HL-60/S4 treated with phorbol 12-myristate 13-acetate at 8.2 ng/mL for 4 days and 3 days (cell line): ENCODE measurements at regions not wholly inside any gene's neighbourhood (a gene's known extent, or its start where the extent isn't known, plus 50 kb on each side); places are given as distances from the start of the nearest gene placed in this dataset.

Source experiments
- in situ Hi-C: fragments of 300-500 bp; cut with MboI; formaldehyde crosslinking; loops from 2 replicates; pipeline ENCODE4 v1.15.0; 2022; ENCODE audit warnings: low sequenced_read_pairs

DNA sequence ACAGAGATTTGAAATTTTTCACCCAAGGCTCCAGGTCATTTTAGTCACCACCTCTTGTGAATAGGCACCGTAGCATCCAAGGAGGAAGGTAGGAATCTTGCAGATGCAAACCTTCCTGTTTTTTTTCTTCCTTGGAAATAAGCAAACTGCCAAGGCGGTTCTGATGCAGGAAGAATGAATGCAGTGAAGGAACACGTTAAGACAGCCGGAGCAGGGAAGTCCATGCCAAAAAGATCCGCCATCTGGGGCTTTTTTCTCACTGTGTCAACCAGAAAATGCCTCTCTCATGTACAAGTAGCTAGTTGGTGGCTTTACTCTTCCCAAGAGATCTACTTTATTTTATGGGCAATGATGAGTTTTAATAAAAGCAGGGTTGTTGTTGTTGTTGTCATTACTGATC is 142.4 kb downstream of the ZIC5 start:
- in situ Hi-C loops: no loop called here

DNA sequence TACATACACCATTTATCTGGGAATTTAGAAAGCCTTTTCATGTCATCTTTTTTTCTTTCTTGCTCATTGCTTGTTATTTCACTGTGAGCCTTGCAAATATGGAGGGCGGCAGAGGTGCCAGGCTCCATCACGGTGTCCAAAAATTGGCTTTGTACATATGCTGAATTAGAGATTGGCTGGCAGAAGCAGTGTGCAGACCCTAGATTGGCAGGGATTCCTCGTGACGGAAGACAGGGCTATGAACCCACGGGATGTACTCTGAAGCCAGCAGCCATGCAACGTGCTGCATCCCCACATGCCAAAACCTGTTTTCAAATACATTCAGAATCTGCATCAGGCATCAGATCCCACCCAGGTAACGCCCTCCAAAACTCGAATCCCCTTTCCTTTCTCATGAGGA is 142.8 kb downstream of the ZIC5 start:
- in situ Hi-C loops: no loop called here

DNA sequence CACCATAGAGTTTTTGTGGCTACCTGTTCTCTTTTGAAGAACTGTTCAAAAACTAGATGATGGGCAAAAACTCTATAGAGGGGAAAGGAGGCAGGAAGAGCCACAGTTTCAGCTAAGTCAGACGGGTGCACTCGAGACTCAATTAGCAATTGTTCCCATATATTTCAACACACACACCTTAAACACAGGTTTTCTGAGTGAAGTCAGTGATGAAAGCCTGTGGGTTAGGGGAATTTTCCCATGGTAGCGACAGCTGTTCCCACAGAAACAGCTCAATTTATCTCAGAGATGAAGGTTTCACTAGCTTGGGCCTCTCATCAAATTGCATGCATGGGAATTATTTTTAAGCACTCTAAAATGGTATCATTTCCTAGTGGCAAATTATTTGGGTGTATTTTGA is 143.4 kb downstream of the ZIC5 start:
- in situ Hi-C loops: no loop called here

DNA sequence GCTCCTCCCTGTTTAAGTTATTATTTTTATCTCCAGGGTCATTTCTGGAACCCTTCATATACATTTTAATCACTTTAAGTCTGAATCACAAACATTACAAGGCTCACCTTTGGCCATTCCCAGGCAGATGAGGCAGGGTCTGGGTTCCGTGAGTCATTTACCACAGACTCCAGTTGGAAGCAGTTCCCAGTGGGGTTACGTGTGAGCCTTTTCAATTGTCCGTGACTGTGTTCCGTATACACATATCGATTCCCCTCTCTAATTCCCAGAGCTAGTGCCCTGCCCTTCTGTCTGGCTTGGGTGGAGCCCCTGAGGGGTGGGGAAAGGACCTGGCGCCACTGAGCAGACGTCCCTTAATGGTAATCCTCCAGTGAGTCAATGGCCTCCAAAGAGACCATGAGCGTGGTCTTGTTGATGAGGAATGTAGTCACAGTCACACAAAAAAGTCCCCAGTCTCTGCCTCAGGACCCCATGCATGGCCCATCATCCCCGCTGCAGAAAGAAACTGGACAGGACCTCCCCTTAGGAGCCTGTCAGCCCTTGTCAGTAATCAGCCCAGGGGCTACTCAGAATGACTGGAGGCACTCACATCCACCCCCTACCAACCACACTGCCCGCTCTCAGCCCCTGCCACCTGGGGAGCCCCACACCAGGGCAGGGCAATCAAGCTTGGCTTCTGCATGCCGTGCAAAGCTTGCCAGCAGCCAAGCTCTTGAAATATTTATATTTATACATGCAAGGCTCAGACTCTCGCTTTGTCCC is 144.4 kb downstream of the ZIC5 start:
- in situ Hi-C loops: no loop called here

DNA sequence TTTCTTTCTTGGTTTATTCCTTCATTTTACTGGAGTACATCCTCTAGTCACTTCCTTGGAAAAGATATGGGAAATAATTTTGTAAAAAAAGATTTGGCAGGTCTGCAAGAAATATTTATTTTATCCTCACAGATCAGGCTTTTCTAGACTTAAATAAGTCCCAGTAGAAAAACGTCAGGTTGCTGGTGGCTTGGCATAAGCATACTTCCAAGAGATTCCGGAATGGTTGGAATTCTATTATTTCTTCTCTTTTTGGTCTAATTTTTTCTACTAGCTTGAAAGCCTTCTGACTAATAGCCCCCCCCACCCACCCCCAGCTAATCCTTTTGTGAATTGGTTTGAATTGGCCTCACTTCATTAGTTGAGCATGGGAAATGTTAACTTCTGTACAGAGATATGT is 147.6 kb downstream of the ZIC5 start:
- in situ Hi-C loops: no loop called here

DNA sequence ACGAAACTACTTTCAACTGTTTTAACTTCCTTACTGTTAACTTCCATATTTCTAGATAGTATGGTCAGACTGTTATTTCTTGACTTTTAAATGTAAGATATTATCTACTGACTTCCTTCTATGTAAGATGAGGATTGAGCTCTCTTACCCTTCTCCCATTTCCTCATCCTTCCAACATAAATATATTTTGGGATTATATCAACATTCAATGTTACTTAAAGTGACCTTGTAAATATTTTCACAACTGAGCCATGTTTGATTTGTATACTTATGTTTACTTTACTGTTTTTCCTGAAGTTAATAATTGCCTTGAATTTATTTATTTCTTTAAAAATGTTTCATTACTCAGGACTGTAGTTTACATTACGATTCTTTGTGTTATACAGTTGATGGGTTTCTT is 148.7 kb downstream of the ZIC5 start:
- in situ Hi-C loops: no loop called here

DNA sequence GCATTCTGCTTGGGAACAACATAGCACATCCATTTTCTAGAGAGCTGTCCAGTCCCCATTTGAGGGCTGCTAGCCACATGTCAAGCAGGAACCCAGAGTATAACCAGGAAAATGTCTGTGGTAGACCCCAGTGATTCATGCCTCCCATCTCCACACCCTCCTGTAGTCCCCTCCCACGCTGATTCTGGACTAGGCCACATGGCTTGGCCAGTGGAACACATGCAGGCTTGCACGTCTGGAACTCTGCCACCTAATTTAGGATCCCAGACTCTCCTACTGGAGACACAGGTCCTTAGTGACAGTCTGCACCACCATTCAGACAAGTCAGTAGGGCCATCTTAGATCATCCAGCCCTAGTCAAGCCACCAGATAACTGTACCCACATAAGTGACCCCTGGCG is 149.8 kb downstream of the ZIC5 start:
- in situ Hi-C loops: no loop called here

DNA sequence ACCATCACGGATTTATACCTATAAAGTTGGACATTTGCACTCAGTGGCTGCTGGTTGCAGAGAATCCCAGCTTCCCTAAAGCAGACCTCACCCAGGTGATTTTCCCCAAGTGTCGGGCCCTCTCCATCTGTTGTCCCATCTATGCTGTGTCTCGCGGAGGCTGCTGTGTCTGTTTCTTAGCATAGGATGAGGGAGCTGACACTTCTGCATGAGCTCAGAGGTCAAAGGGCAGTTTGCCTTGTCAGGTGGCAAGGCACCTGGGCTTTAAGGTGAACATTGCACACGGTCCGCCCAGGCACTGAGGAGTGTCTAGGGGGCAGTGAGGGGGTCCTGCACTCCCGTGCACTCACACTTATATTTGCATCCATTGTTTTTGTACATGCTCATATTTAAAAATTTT is 151.6 kb downstream of the ZIC5 start:
- in situ Hi-C loops: no loop called here

DNA sequence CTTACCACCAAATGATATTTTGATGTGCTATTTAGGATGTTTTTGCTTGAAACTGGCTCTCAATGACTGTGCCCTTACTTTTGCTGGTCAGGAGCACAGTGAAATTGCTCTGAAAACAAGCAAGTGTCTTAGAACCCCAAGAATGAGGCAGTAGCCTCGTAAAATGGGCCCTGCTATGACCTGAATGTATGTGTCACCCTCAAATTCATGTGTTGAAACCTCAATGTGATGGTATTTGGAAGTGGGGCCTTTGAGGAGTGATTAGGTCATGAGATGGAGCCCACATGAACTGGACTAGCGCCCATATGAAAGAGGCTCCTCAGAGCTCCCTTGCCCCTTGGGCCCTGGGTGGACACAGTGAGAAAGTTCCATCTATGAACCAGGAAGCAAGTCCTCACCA is 155.2 kb downstream of the ZIC5 start:
- in situ Hi-C loops: no loop called here

DNA sequence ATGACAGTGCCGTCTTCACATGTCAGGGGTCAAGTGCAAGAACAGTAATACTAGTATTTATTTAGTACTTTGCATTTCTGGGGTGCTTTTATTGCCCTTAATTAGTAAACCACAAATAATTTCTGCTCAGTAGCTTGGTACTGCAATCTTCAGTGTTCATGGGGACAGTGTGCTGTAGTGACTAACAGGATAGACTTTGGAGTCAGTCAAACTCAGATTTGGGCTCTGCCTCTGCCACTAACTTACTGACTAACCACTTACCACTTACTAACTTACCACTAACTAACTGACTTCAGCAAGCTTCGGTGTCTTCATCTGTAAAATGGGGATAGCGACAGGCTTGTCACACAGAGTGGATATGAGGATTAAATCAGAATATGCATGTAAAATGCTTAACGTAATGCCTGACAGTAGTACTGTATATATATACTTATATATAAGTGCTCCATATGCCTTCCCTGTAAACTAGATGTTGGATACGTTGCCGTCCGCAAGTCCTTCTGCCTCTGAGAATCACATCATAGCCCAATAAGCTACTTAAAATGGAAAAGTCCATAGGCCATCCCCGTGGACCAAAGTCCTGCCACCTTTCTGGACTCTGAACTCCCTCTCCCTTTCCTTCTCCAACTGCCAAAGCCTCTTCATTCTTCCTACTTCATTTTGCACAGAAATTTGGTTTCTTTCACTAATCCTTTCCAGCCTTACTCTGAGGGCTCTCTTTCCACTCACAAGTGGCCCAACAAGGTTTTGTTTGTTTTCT is 158.1 kb downstream of the ZIC5 start:
- in situ Hi-C loops: no loop called here

DNA sequence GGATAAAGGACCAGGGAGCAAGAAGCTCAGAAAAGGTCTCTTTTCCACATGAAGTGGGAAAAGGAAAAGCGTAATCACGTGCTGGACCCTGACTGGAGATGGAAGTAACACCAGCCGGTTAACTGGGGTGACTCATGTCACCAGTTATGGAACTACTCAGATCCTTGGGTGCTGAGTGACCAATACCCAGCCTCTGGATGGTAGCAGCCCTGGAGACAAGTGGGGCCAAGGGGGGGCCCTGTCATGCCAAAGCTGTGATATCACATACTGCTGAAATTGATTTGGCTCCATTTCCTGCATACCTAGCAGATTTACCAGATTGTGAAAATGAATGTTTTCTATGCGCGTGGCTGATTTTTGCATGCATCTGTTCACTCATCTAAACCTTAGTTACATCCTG is 158.9 kb downstream of the ZIC5 start:
- in situ Hi-C loops: no loop called here

DNA sequence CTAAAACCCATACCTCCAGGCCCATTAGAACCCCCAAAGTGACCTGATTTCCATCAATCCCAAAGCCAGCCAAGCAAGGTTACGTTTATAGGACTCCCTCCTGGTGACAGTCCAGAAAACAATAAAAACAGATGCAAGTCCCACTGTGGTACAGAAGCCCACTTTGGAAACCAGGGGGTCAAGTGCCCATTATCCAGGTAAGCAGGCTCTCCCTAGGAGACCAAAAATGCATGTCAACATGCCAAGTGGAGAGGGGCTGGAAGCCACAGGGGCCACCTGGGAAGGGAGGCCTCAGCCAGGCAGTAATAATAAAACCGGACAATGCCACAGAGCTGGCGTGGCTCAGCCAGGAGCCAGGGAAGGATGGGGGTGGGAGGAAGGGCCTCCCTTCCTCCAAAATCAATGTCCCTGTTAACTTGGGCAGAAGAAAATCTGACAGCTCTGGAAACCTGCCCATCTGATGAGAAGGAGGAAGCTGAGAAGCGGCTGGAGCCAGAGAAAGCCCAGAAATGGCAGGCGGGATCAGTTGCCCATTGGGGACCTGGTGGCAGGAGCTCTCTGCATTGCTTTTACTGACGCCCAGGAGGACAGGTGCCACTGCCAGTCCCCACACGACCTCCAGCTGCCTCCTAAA is 160.4 kb downstream of the ZIC5 start:
- in situ Hi-C loops: no loop called here

DNA sequence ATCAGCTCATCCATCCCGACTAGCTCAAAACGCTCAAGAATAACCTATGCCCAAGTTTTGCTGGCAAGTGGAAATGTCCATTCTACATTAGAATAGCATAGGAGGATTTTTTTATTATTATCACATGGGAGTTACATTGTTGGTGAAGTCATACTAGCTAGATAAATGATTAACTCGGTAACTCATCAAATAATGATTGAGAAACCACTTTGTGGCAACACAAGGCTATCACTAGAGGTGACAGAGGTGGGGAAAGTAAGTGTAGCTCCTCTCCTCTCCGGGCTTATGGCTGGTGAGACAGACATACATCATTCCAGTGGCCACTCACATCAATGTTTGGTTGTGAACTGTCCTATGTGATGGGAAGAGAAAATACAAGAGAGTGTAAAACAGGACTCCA is 161.6 kb downstream of the ZIC5 start:
- in situ Hi-C loops: no loop called here

DNA sequence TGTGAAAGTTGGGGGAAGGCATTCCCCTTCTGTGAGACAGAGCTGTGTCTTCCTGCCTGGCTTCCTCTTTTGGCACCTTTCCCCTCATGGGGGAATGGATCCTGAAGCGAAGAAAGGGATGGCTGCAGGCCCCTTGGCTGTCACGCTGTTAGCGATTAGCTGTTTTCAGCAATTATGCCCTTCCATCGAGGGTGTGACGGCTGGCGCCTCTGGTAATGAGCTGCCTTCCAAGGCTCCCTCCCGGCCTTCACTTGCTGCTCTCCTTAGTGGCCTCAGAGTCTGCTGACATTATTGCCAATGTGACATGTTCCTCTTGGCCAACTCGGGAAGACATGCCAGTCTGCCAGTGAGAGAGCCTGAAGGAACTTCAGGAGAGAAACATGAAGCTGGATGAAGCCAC is 162.1 kb downstream of the ZIC5 start:
- in situ Hi-C loops: no loop called here

DNA sequence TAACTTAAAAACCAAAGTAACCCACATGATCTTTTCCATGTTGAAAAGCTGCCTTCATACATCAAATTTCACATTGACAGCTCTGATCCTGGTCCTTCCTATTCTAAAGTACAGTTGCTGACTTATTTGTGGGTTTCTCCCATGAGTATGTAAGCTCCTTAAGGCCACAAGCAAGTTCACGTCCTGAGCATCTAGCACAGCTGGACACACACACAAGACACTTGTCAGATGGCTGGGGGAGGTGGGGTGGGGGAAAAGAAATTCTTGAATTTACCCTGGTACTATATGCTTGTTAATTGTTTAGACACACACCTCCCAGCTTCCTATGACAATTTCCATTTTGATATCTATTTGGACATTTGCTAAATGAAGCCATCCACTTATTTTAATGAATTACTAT is 162.8 kb downstream of the ZIC5 start:
- in situ Hi-C loops: no loop called here

DNA sequence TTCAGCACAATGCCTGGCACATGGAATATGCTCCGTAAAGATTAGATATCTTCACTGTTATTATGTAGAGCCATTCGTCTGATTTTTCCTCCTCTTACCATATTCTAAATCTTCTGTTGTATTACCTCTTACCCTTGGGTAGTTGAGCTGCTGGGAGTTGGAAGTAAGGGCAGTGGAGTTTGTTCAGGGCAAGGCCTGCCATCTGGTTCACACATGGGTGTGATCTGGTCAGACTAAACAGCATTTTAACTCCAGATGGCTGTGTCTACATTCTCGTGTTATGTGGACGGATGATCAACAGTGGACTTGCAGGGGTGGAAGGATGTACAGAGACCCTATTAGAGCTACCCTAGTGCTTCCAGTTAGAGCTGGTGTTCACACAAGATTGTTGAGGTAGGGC is 164.9 kb downstream of the ZIC5 start:
- in situ Hi-C loops: no loop called here

DNA sequence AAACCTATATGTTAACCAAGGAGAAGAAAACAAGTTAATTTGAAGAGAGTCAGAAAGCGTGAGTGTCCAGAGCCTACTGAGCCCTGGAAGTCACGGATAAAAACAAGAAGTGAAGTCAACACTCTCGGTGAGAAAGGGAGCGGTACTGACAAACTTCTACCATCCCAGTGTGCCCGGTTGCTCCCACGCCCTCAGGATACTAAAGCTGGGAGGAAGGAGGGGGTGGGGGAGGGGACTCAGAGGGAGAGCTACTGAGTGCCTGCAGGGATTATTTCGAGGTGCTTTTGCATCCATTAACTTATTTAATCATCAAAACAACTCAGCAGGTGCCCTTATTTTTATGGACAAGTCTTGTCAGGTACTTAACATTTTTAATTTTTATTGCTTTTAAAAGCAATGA is 166.2 kb downstream of the ZIC5 start:
- in situ Hi-C loops: no loop called here

DNA sequence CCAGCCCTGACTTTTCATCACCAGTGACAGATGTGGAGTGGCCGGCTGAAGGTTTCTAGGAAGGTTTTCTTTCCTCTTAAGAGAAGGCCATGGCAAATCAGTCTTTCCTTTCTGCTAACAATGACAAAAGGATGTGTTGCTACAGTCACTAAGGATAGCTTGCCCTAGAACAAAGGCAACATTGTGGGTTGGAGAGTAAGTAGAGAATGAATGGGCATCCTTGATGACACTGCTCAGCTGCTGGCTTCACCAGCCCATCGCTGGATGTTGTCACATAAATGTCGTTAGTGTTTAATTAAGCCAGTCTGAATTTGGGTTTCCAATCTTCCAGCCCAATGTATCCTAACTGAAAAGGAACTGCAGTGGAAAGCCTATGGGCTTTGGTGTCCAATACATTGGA is 168.4 kb downstream of the ZIC5 start:
- in situ Hi-C loops: no loop called here

DNA sequence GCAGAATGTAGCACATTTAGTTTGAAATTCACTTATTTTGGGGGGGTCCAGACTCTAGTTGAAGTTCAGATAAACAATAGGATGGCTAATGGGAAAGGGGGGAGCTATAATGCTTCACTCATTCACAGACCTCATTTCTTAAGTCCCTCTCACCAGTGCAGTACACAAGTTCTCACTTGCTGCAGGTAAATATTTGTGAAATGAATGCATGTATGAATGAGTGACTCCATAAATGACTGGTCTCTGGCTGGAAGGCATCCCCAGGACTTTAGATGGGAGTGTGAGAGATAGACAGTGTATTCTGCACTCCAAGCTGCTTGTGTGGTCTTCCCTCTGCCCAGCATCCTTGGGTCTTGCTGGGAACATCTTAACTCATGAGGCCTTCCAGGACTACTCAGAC is 169.2 kb downstream of the ZIC5 start:
- in situ Hi-C loops: no loop called here

DNA sequence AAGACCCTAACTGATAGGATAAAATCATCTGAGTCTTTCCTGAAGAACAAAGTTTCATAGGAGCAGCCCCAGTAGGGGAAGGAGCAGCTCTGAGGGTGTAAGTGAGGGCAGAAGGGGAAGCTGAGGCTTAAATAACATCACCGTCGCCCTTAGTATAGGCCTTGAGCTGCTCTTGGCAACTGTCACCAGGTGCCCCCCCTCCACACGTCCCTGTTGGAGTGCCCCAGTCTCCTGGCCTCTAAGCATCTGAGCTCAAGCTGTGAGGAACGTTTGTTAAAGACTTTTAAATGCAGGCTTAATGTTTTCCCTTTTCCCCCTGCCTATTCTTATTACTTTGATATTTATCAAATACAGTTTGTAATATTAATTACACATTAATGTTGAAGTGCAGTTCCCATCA is 170.6 kb downstream of the ZIC5 start:
- in situ Hi-C loops: no loop called here

DNA sequence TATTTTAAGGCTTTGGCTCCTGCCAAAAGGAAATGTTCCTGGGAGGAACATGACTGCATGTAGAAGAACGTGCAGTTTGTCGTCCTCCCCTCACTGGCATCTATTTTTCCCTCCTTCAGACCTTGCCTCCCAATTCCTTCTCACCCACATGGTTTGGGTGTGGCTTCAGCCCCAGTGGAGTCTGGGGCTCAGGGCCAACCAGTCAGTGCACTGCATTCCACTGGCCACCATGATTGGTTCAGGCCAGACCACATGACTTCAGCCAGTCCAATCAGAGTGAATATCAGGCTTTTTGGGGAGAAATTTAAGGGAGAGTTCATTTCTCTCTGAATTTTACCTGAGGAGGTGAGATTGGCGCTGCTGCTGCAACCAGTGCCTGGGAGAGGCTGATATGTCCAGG is 171.6 kb downstream of the ZIC5 start:
- in situ Hi-C loops: no loop called here

DNA sequence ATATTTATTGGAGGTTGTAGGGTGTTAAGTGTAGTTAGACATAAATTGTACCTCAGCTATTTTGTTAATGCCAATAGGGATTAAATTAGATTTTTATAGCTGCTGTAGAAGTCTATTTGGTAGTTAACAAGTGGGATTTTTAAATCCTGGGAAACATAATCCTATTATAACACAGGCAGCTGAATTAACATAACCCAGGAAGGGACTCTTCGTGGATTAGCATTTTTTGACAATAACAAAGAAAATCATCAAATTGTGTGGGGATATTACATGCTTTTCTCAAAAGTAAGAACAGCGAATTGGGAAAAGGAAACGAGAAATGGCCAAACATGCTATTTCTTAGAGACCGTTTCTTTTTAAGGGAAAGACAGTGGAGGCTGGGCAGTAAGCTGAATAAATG is 172.8 kb downstream of the ZIC5 start:
- in situ Hi-C loops: no loop called here
